Type B pancreatic cell (in vitro differentiated cells): ENCODE measurements at regions not wholly inside any gene's neighbourhood (a gene's known extent, or its start where the extent isn't known, plus 50 kb on each side); places are given as distances from the start of the nearest gene placed in this dataset.

Experiments used
- DNase-seq: peaks from one replicate; pipeline ENCODE4 v3.0.0; 2021; ENCODE audit warnings: mixed read lengths; ENCODE audit not compliant: unreplicated experiment; ENCODE audit errors: extremely low spot score
- H3K27ac Mint-ChIP-seq: 2 replicates; pipeline ENCODE4 v1.8.0; 2021; ENCODE audit warnings: mild to moderate bottlenecking, mixed read lengths
- H3K27me3 Mint-ChIP-seq: 2 replicates; pipeline ENCODE4 v1.8.0; 2021; ENCODE audit warnings: mixed read lengths
- H3K36me3 Mint-ChIP-seq: 2 replicates; pipeline ENCODE4 v1.8.0; 2021; ENCODE audit warnings: mixed read lengths
- H3K4me1 Mint-ChIP-seq: one replicate; pipeline ENCODE4 v1.8.0; 2021; ENCODE audit warnings: mixed read lengths; ENCODE audit not compliant: unreplicated experiment
- H3K4me3 Mint-ChIP-seq: 2 replicates; pipeline ENCODE4 v1.8.0; 2021; ENCODE audit warnings: mild to moderate bottlenecking, mixed read lengths
- H3K9me3 Mint-ChIP-seq: 2 replicates; pipeline ENCODE4 v1.8.0; 2021; ENCODE audit warnings: mixed read lengths
- TF ChIP-seq, protein P1 (sequence below): fragments of 200-600 bp; sonication (generic); conservative IDR thresholded peaks from 2 replicates; pipeline ENCODE4 v1.5.0; 2021; ENCODE audit warnings: antibody characterized with exemption, mild to moderate bottlenecking

DNA sequence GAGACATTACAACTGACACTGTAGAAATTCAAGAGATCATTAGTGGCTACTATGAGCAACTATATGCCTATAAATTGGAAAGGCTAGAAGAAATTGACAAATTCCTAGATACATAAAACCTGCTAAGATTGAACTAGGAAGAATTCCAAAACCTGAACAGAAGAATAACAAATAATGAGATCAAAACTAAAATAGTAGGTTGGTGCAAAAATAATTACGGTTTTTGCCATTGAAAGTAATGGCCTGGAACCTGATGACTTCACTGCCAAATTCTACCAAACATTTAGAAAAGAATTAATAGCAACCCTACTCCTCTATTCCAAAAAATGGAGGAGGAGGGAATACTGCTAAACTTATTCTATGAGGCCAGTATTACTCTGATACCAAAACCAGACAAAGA is 824.9 kb downstream of the KLHL13 start:
- TF ChIP-seq, protein P1, sequence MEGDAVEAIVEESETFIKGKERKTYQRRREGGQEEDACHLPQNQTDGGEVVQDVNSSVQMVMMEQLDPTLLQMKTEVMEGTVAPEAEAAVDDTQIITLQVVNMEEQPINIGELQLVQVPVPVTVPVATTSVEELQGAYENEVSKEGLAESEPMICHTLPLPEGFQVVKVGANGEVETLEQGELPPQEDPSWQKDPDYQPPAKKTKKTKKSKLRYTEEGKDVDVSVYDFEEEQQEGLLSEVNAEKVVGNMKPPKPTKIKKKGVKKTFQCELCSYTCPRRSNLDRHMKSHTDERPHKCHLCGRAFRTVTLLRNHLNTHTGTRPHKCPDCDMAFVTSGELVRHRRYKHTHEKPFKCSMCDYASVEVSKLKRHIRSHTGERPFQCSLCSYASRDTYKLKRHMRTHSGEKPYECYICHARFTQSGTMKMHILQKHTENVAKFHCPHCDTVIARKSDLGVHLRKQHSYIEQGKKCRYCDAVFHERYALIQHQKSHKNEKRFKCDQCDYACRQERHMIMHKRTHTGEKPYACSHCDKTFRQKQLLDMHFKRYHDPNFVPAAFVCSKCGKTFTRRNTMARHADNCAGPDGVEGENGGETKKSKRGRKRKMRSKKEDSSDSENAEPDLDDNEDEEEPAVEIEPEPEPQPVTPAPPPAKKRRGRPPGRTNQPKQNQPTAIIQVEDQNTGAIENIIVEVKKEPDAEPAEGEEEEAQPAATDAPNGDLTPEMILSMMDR: no peak
- H3K27me3 Mint-ChIP-seq: no peaks in the 10 kb centered on the region
- H3K36me3 Mint-ChIP-seq: no peaks in the 10 kb centered on the region
- H3K27ac Mint-ChIP-seq: no peak overlapping the region
- no peaks in the 10 kb centered on the region for H3K9me3 Mint-ChIP-seq
- no peak for DNase-seq
- no peak overlapping the region for H3K4me3 Mint-ChIP-seq
- H3K4me1 Mint-ChIP-seq: no peaks in the 10 kb centered on the region

DNA sequence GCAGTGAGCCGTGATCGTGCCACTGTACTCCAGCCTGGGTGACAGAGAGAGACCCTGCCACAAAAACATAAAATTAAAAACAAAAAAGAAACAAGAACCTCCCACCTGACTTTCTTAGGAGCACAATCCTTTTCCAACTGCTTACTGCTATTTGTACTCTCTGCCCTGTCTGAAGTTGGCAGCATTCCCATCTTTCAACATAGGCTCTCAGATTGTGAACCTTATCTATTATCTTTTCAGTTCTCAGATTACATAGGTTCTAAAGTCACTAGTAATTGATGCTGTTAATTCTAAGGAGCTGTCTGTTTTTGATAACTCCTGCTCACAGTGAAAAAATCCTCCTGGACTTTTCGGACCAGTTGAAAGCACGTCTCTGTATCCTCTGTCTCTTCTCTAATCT is 812.2 kb upstream of the CT83 start:
- H3K36me3 Mint-ChIP-seq: no peaks in the 10 kb centered on the region
- TF ChIP-seq, protein P1: no peak
- H3K27ac Mint-ChIP-seq: no peak overlapping the region
- H3K9me3 Mint-ChIP-seq: no peaks in the 10 kb centered on the region
- no peak overlapping the region for H3K4me3 Mint-ChIP-seq
- no peak for DNase-seq
- H3K27me3 Mint-ChIP-seq: no peaks in the 10 kb centered on the region
- H3K4me1 Mint-ChIP-seq: no peaks in the 10 kb centered on the region
